CD4-positive, alpha-beta memory T cell (primary cell): ENCODE measurements at regions not wholly inside any gene's neighbourhood (a gene's known extent, or its start where the extent isn't known, plus 50 kb on each side); places are given as distances from the start of the nearest gene placed in this dataset.
"Not testable (repeated sequence)": the region's sequence is repeated elsewhere in the genome, so short reads cannot be mapped to it uniquely, and the experiment has no call there.

Experiments used
- CTCF ChIA-PET: fragments of 350-600 bp; sonication (Branson Sonifier 250); formaldehyde crosslinking; loops from one replicate; lab custom pipeline; 2021; ENCODE audit warnings: inconsistent platforms; ENCODE audit not compliant: partially characterized antibody; lab: Charles Lee
- POLR2A ChIA-PET: fragments of 350-600 bp; sonication (Branson Sonifier 250); formaldehyde crosslinking; loops from one replicate; lab custom pipeline; 2021; ENCODE audit not compliant: partially characterized antibody; lab: Charles Lee
- DNase-seq, 5 donors: peaks; one replicate each; pipeline versions ENCODE4 v3.0.0 to v3.0.0-alpha.2; 2020 to 2022; ENCODE audit warnings: mixed read lengths in 1 of 5
- H3K27ac ChIP-seq: one replicate; pipeline ENCODE4 v1.7.0; 2013; ENCODE audit warnings: low read depth, low read length
- H3K27me3 ChIP-seq: 2 replicates; pipeline ENCODE4 v1.7.0; 2013; ENCODE audit warnings: mild to moderate bottlenecking, low read length, moderate library complexity; ENCODE audit not compliant: insufficient read depth
- H3K36me3 ChIP-seq: 2 replicates; pipeline ENCODE4 v1.7.0; 2013; ENCODE audit warnings: mild to moderate bottlenecking, low read length, moderate library complexity; ENCODE audit not compliant: insufficient read depth
- H3K4me1 ChIP-seq: 2 replicates; pipeline ENCODE4 v1.7.0; 2013; ENCODE audit warnings: mild to moderate bottlenecking, low read length, moderate library complexity; ENCODE audit not compliant: insufficient read depth
- H3K4me3 ChIP-seq, 2 donors: one replicate each; pipeline ENCODE4 v1.7.0; 2013; ENCODE audit warnings: low read length in 2 of 2, mild to moderate bottlenecking in 1 of 2
- H3K9me3 ChIP-seq, 2 donors: one replicate each; pipeline ENCODE4 v1.7.0; 2013; ENCODE audit warnings: low read length in 2 of 2, control low read depth in 1 of 2; ENCODE audit not compliant: control insufficient read depth in 1 of 2
- H3K27ac Mint-ChIP-seq, 7 donors: one replicate each; pipeline ENCODE4 v1.8.0; 2020 to 2021; ENCODE audit warnings: mixed read lengths in 7 of 7, mild to moderate bottlenecking in 6 of 7, inconsistent platforms in 3 of 7, moderate library complexity in 3 of 7
- H3K27me3 Mint-ChIP-seq, 2 donors: one replicate each; pipeline ENCODE4 v1.8.0; 2020 to 2021; ENCODE audit warnings: mixed read lengths in 2 of 2
- H3K36me3 Mint-ChIP-seq, 2 donors: one replicate each; pipeline ENCODE4 v1.8.0; 2020 to 2021; ENCODE audit warnings: mixed read lengths in 2 of 2, inconsistent platforms in 1 of 2, mild to moderate bottlenecking in 1 of 2
- H3K4me1 Mint-ChIP-seq, 4 donors: one replicate each; pipeline ENCODE4 v1.8.0; 2020 to 2021; ENCODE audit warnings: mixed read lengths in 4 of 4, mild to moderate bottlenecking in 1 of 4
- H3K4me3 Mint-ChIP-seq, 8 donors: one replicate each; pipeline ENCODE4 v1.8.0; 2020 to 2021; ENCODE audit warnings: mixed read lengths in 8 of 8, mild to moderate bottlenecking in 7 of 8, moderate library complexity in 6 of 8, inconsistent platforms in 3 of 8
- H3K9me3 Mint-ChIP-seq, 8 donors: one replicate each; pipeline ENCODE4 v1.8.0; 2020 to 2021; ENCODE audit warnings: mixed read lengths in 8 of 8, mild to moderate bottlenecking in 5 of 8, inconsistent platforms in 3 of 8, moderate library complexity in 1 of 8
- intact Hi-C: fragments of 100-400 bp; cut with micrococcal nuclease; formaldehyde crosslinking; loops from one replicate; pipeline ENCODE4 v1.15.1; 2023

DNA sequence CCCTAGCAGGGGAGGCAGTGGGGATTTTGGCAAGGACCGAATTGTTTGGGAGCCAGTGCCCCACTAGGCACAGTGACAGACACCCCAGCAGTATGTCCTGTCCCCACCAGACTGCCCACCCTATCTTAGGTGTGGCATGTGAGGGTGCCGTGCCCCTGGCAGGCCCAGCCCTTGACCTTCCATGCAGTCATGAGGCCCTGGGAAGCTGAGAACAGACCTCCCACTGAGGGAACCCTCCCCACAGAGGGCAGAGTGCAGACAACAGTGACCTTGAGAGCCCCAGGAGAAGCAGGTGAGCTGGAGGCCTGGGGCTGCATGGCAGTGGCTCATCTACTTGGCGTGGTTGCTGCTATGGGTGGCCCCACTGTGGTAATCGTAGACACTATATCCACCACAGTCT is 538.1 kb downstream of the GOLGA6L6 start:
- H3K36me3 ChIP-seq, H3K27ac Mint-ChIP-seq, H3K4me1 Mint-ChIP-seq, H3K27me3 Mint-ChIP-seq, H3K27ac ChIP-seq, H3K27me3 ChIP-seq, CTCF ChIA-PET, H3K9me3 ChIP-seq, H3K9me3 Mint-ChIP-seq, intact Hi-C loops, H3K36me3 Mint-ChIP-seq, H3K4me1 ChIP-seq, POLR2A ChIA-PET, H3K4me3 Mint-ChIP-seq, H3K4me3 ChIP-seq: not testable (repeated sequence)
- DNase-seq, result peak in 1 of 5 donors; percentile 9

- CTCF ChIA-PET, H3K4me1 ChIP-seq, intact Hi-C loops, H3K36me3 Mint-ChIP-seq, H3K27ac ChIP-seq, H3K36me3 ChIP-seq, DNase-seq, POLR2A ChIA-PET, H3K4me3 ChIP-seq, H3K27me3 Mint-ChIP-seq, H3K27me3 ChIP-seq, H3K27ac Mint-ChIP-seq, H3K9me3 ChIP-seq, H3K4me1 Mint-ChIP-seq, H3K9me3 Mint-ChIP-seq, H3K4me3 Mint-ChIP-seq: not testable (repeated sequence)
Measured at GRCh38 chr15:20002560-20002959, 539.0 kb downstream of the GOLGA6L6 start.

DNA sequence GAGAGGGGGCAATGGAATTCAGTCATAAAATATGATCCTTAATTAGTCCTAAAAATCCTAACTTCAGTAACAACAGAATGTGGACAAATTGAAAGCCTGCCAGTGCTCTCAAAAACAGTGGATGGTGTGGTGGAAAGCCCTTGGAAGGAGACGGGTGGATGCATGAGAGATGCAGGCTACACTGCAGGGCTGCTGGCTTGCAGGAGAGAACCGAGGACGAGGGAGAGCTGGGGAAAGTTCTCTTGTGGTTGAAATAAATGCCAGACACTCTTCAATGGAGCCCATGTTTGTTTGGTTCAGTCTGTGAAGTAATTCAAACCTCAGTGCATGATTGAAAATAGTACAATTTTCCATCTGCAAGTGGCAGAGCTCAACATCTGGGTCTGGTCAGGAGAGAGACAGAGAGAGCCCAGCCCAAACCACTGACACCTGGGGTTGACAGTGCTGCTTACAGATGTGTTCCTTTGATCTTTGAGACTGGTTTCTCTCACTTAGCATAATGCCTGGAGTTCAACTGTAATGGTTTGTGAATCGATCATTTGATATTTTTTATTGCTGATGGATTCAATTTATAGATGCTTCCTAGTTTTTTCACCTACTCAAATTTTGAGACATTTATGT is 544.9 kb downstream of the GOLGA6L6 start:
- H3K4me3 Mint-ChIP-seq, H3K9me3 ChIP-seq, H3K36me3 Mint-ChIP-seq, H3K36me3 ChIP-seq, H3K27ac ChIP-seq, H3K4me3 ChIP-seq, intact Hi-C loops, H3K27me3 Mint-ChIP-seq, H3K27ac Mint-ChIP-seq, CTCF ChIA-PET, POLR2A ChIA-PET, H3K4me1 ChIP-seq, H3K27me3 ChIP-seq, H3K4me1 Mint-ChIP-seq: not testable (repeated sequence)
- H3K9me3 Mint-ChIP-seq, result peaks cover 0 to 13% (median under 1%) of the 10 kb centered on the region in 8 donors
- peak in 1 of 5 donors; percentile 13 for DNase-seq

- H3K36me3 ChIP-seq, DNase-seq, H3K27ac Mint-ChIP-seq, intact Hi-C loops, H3K4me1 Mint-ChIP-seq, H3K27me3 ChIP-seq, H3K27ac ChIP-seq, H3K4me3 ChIP-seq, H3K9me3 ChIP-seq, H3K36me3 Mint-ChIP-seq, H3K27me3 Mint-ChIP-seq, CTCF ChIA-PET, POLR2A ChIA-PET, H3K4me1 ChIP-seq, H3K4me3 Mint-ChIP-seq: not testable (repeated sequence)
- peaks cover 0 to 22% (median 7%) of the 10 kb centered on the region in 8 donors for H3K9me3 Mint-ChIP-seq
Measured at GRCh38 chr15:19995296-19995695, 546.3 kb downstream of the GOLGA6L6 start.

DNA sequence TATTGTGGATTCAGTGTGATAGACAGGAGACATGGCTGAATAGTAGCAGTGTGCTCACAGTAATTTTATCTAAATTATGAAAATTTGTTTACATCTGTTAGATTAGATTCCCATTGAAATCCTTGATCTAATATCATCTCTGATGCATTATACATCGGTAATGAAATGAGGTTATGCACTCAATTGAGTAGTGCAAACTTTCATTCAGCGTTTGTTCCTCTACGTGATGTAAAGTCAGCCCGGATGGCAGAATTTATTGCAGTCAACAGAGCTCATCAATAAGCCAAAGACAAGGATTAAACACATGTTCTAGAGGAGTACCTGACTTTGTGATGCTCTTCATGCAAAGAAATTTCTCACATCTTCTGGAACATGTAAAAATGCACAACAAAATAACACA is 549.2 kb downstream of the GOLGA6L6 start:
- Mint-ChIP-seq H3K4me3 (no peak overlapping the region), H3K4me1 (no peaks in the 10 kb centered on the region), H3K9me3 (peaks cover 0 to 32% (median 7%) of the 10 kb centered on the region in 8 donors), H3K36me3 (no peaks in the 10 kb centered on the region), H3K27me3 (no peaks in the 10 kb centered on the region), H3K27ac (no peak overlapping the region)
- CTCF ChIA-PET, result no interaction called here
- Histone ChIP-seq H3K27ac (no peak overlapping the region), H3K4me3 (no peak overlapping the region), H3K27me3 (no peaks in the 10 kb centered on the region), H3K36me3 (no peaks in the 10 kb centered on the region), H3K4me1 (no peaks in the 10 kb centered on the region), H3K9me3 (no peaks in the 10 kb centered on the region)
- intact Hi-C loops, result no loop called here
- POLR2A ChIA-PET, result no interaction called here
- no peak for DNase-seq

DNA sequence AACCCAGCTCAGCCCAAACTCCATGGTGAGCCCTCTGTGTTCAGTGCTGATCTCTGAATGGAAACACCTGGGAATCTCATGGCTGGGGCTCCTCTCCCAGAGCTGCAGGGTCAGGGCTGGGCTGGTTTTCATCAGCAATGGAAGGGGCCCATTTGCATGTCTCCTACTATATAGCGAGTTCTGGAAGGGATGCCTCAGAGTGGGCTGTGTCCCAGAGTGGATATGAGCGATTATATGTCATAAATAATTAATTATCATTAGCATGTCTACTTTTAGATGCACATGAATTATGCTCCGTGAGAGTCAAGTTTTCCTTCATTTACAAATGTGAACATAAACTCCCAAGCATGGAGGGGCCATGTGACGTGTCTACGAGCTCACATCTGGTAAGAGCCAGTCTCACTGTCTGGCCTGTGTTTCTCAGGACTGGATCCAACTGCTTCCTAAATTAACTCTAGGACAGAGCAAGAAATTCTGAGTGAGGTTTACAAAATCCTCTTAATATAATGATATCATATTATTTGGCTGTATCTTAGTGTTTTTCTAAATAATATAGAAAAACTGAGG is 553.4 kb downstream of the GOLGA6L6 start:
- no peak for DNase-seq
- Histone ChIP-seq H3K36me3 (no peaks in the 10 kb centered on the region), H3K27ac (no peak overlapping the region), H3K4me1 (no peaks in the 10 kb centered on the region), H3K27me3 (no peaks in the 10 kb centered on the region), H3K9me3 (no peaks in the 10 kb centered on the region), H3K4me3 (no peak overlapping the region)
- ChIA-PET POLR2A (no interaction called here), CTCF (no interaction called here)
- Mint-ChIP-seq H3K27ac (no peak overlapping the region), H3K4me1 (no peaks in the 10 kb centered on the region), H3K4me3 (peak overlapping the region in 1 of 8 donors; percentile 15), H3K27me3 (no peaks in the 10 kb centered on the region), H3K9me3 (peaks cover 0 to 41% (median 8%) of the 10 kb centered on the region in 8 donors), H3K36me3 (no peaks in the 10 kb centered on the region)
- intact Hi-C loops, result no loop called here

- Mint-ChIP-seq H3K27me3 (no peaks in the 10 kb centered on the region), H3K4me1 (no peaks in the 10 kb centered on the region), H3K36me3 (no peaks in the 10 kb centered on the region), H3K9me3 (peaks cover 0 to 38% (median 8%) of the 10 kb centered on the region in 8 donors), H3K27ac (no peak overlapping the region), H3K4me3 (peak overlapping the region in 1 of 8 donors; percentile 15)
- no peaks in the 10 kb centered on the region for H3K36me3 ChIP-seq
- H3K4me3 ChIP-seq, result no peak overlapping the region
- intact Hi-C loops, result no loop called here
- DNase-seq, result no peak
- no peaks in the 10 kb centered on the region for H3K4me1 ChIP-seq
- H3K27me3 ChIP-seq, result no peaks in the 10 kb centered on the region
- CTCF ChIA-PET, result no interaction called here
- H3K9me3 ChIP-seq, result no peaks in the 10 kb centered on the region
- POLR2A ChIA-PET, result no interaction called here
- H3K27ac ChIP-seq, result no peak overlapping the region
Measured at GRCh38 chr15:19987389-19988048, 554.1 kb downstream of the GOLGA6L6 start.
